GM23248 (cell line): ENCODE measurements at regions not wholly inside any gene's neighbourhood (a gene's known extent, or its start where the extent isn't known, plus 50 kb on each side); places are given as distances from the start of the nearest gene placed in this dataset.

Source experiments
- EZH2 ChIP-seq: fragments of 200-600 bp; sonication (generic); IDR thresholded peaks from 2 replicates; pipeline ENCODE4 v1.6.1; 2018; ENCODE audit warnings: antibody characterized with exemption, mild to moderate bottlenecking; ENCODE audit not compliant: insufficient read depth, poor library complexity, severe bottlenecking
- EZH2phosphoT487 ChIP-seq: fragments of 200-600 bp; sonication (generic); IDR thresholded peaks from 2 replicates; pipeline ENCODE4 v1.6.1; 2018; ENCODE audit warnings: antibody characterized with exemption, moderate library complexity, mild to moderate bottlenecking, low read depth; ENCODE audit not compliant: insufficient read depth

GRCh38 chr3:67302489-67302888 is 304.4 kb downstream of the KBTBD8 start:
- TF ChIP-seq EZH2phosphoT487 (no peak), EZH2 (no peak)
